ENCODE measurements at regions not wholly inside any gene's neighbourhood (a gene's known extent, or its start where the extent isn't known, plus 50 kb on each side); places are given as distances from the start of the nearest gene placed in this dataset.

DNA sequence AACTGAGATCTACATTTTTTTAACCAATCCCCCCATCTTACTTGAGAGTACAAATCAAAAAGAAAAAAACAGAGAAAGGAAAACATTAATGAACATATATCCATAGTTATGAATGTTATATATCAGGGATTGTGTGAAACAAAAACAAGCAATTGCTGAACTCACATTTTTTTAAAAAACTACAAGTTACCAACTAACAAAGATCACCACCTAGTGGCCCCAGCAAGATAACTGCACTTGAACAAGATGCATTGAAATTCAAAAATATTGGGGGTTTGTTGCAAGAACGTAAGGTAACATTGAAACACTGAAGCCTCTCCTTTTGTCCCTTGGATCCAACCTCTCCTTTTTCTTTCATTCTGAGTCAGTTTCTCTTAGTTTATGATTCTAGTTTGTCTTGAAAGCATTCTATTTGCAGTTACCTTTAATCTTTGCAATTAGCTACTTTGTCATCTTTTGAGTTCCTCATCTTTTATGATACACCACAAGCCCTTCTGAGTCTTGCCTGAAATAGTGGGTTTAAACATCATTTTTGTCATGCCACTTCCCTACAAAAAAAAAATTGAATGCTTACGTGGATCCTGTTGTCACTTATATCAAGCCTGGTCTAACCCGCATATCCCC is 87.3 kb upstream of the TES start:
- H3K36me3 Mint-ChIP-seq (ENCODE audit: insufficient read depth) = no peaks in the 10 kb centered on the region
- H3K4me1 Mint-ChIP-seq (ENCODE audit: low read depth in 2 of 2) = no peaks in the 10 kb centered on the region
- no peak overlapping the region for H3K27ac Mint-ChIP-seq
- no peaks in the 10 kb centered on the region for H3K9me3 Mint-ChIP-seq
- DNase-seq = no peak
- ATAC-seq (replicated peaks) = no peak
- H3K27me3 Mint-ChIP-seq = peaks cover 8 to 39% of the 10 kb centered on the region in 2 donors
- no peak overlapping the region for H3K4me3 Mint-ChIP-seq

GRCh38 chr7:116128139-116128538 is 82.2 kb upstream of the TES start:
- ATAC-seq (replicated peaks) = no peak
- Mint-ChIP-seq H3K9me3 (no peaks in the 10 kb centered on the region), H3K4me3 (no peak overlapping the region), H3K36me3 (ENCODE audit: insufficient read depth) (no peaks in the 10 kb centered on the region), H3K27me3 (peaks cover 0 to 38% of the 10 kb centered on the region in 2 donors), H3K4me1 (ENCODE audit: low read depth in 2 of 2) (no peaks in the 10 kb centered on the region), H3K27ac (no peak overlapping the region)
- no peak for DNase-seq

DNA sequence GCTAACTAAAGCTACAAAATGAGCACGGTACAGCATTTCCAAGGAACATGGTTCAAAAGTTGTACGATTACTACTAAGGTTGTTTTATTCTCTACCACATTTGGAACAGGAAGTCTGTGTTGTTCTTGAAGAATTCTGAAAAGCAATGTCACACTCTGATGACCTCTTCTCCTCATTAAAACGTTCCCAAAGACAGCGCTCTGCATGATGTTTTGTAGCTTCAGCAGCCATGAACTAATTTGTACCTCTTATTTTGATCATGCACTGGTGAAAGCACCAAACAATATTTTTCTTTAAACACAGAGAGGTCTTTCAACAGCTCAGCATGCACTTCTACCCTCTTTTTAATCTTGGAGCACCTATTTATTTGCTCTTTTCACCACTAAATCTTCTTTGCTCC is 75.0 kb upstream of the TES start:
- H3K9me3 Mint-ChIP-seq = no peaks in the 10 kb centered on the region
- H3K27me3 Mint-ChIP-seq = peaks cover 0 to 1% of the 10 kb centered on the region in 2 donors
- H3K36me3 Mint-ChIP-seq (ENCODE audit: insufficient read depth) = no peaks in the 10 kb centered on the region
- ATAC-seq (replicated peaks) (no peak), DNase-seq (no peak)
- no peak overlapping the region for H3K4me3 Mint-ChIP-seq
- no peak overlapping the region for H3K27ac Mint-ChIP-seq
- H3K4me1 Mint-ChIP-seq (ENCODE audit: low read depth in 2 of 2) = no peaks in the 10 kb centered on the region

DNA sequence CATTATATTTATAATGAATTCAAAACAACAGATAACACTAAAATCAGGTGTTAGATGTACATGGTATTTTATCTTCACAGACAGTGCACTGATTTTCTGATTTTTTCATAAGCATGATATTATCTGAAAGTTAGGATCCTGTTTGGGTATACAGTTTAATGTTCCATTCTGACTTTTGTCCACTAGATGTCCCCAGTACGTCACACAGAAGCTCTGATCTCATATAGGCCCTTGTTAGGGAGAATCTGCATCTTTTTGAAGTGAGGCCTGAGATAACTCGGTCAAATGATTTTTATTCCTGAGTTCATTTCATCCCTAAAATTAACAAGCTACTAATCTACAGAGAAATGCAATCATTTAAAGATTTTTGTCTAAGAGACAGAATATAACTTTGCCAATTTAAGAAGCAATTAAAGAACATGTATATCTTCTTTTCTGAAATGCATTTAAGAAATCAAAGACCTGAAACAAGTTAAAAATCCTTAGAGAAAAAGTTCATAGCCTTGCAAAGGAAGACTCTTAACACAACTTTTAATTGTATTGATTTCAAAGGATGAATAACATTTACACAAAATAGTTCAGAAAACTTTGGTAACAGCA is 72.0 kb upstream of the TES start:
- Mint-ChIP-seq H3K27me3 (no peaks in the 10 kb centered on the region), H3K9me3 (no peaks in the 10 kb centered on the region), H3K36me3 (ENCODE audit: insufficient read depth) (no peaks in the 10 kb centered on the region), H3K4me1 (ENCODE audit: low read depth in 2 of 2) (peaks cover 3% of the 10 kb centered on the region in 2 donors), H3K27ac (no peak overlapping the region), H3K4me3 (no peak overlapping the region)
- ATAC-seq (replicated peaks) (peak; percentile 75), DNase-seq (peak; percentile 12 to 19 (median 15))

- no peaks in the 10 kb centered on the region for H3K9me3 Mint-ChIP-seq
- ATAC-seq (replicated peaks) (no peak), DNase-seq (no peak)
- H3K4me3 Mint-ChIP-seq = no peak overlapping the region
- no peaks in the 10 kb centered on the region for H3K27me3 Mint-ChIP-seq
- no peak overlapping the region for H3K27ac Mint-ChIP-seq
- peaks cover 3 to 5% of the 10 kb centered on the region in 2 donors for H3K4me1 Mint-ChIP-seq (ENCODE audit: low read depth in 2 of 2)
- no peaks in the 10 kb centered on the region for H3K36me3 Mint-ChIP-seq (ENCODE audit: insufficient read depth)
Measured at GRCh38 chr7:116139007-116139406, 71.3 kb upstream of the TES start.

GRCh38 chr7:116139807-116140206 is 70.5 kb upstream of the TES start:
- Mint-ChIP-seq H3K4me3 (no peak overlapping the region), H3K27me3 (no peaks in the 10 kb centered on the region), H3K36me3 (ENCODE audit: insufficient read depth) (no peaks in the 10 kb centered on the region), H3K27ac (no peak overlapping the region), H3K4me1 (ENCODE audit: low read depth in 2 of 2) (peaks cover 4 to 5% of the 10 kb centered on the region in 2 donors), H3K9me3 (no peaks in the 10 kb centered on the region)
- DNase-seq = no peak
- ATAC-seq (replicated peaks) = no peak

DNA sequence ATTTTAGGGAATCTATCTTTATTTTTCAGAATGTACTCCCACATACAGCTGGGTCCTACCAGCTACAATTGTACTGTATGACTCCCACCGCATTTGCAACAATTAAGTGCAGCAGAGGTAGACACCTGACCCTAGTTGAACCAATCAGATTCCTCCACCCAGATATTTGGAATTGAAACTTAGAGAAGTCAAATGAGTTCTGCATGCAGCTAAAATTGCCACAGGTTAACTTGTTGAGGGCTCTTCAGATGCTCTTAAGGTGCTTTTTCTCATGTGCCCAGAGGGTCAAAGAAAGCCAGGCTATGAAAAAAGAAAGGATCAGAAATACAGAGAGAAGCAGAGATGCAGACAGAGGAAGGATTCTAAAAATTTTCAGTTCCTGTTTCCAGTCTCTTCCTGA is 68.0 kb upstream of the TES start:
- Mint-ChIP-seq H3K4me1 (ENCODE audit: low read depth in 2 of 2) (peaks cover 9 to 10% of the 10 kb centered on the region in 2 donors), H3K27me3 (no peaks in the 10 kb centered on the region), H3K27ac (no peak overlapping the region), H3K4me3 (no peak overlapping the region), H3K9me3 (no peaks in the 10 kb centered on the region), H3K36me3 (ENCODE audit: insufficient read depth) (no peaks in the 10 kb centered on the region)
- no peak for DNase-seq
- no peak for ATAC-seq (replicated peaks)

GRCh38 chr7:116142850-116143249 is 67.5 kb upstream of the TES start:
- Mint-ChIP-seq H3K9me3 (no peaks in the 10 kb centered on the region), H3K27me3 (peaks cover 0 to under 1% of the 10 kb centered on the region in 2 donors), H3K4me3 (no peak overlapping the region), H3K4me1 (ENCODE audit: low read depth in 2 of 2) (peaks cover 9 to 10% of the 10 kb centered on the region in 2 donors), H3K27ac (no peak overlapping the region), H3K36me3 (ENCODE audit: insufficient read depth) (no peaks in the 10 kb centered on the region)
- peak; percentile 89 for ATAC-seq (replicated peaks)
- DNase-seq = peak; percentile 19 to 25 (median 24)

DNA sequence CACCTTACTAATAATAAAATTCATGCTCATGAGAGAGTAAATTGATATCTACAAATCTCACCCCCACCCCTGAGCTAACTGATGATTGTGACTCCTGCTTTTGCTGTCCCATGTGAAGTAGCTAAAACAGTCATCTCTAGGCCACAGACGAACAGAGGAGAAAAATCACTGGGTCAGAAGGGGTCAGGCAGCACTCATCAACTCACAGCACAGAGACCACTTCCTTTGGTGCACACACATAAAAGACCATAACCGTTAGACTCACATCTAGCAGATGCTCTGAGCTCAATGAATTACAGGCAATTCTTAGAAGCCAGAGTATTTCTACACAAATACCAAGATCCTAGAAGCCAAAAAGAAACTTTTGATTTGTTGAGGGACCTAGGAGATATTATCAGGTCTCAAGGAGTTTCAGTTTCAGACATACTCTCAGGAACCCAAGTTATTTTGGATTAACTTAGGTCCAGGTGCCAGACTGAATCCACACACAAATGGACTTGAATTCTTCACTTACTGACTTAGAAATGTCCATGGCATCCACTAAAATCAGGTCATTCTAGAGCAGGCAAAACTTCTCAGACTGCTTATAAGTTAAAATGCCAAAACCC is 65.0 kb upstream of the TES start:
- Mint-ChIP-seq H3K27ac (peak overlapping the region; percentile 30 to 42), H3K9me3 (no peaks in the 10 kb centered on the region), H3K27me3 (peaks cover 0 to 6% of the 10 kb centered on the region in 2 donors), H3K4me3 (no peak overlapping the region), H3K4me1 (ENCODE audit: low read depth in 2 of 2) (peaks cover 9 to 10% of the 10 kb centered on the region in 2 donors), H3K36me3 (ENCODE audit: insufficient read depth) (no peaks in the 10 kb centered on the region)
- peak; percentile 59 for ATAC-seq (replicated peaks)
- DNase-seq = no peak

GRCh38 chr7:116148108-116148507 is 62.2 kb upstream of the TES start:
- Mint-ChIP-seq H3K4me3 (no peak overlapping the region), H3K9me3 (no peaks in the 10 kb centered on the region), H3K36me3 (ENCODE audit: insufficient read depth) (no peaks in the 10 kb centered on the region), H3K27me3 (peaks cover 0 to 6% of the 10 kb centered on the region in 2 donors), H3K4me1 (ENCODE audit: low read depth in 2 of 2) (peaks cover 6 to 7% of the 10 kb centered on the region in 2 donors), H3K27ac (no peak overlapping the region)
- ATAC-seq (replicated peaks) (no peak), DNase-seq (no peak)

- no peaks in the 10 kb centered on the region for H3K9me3 Mint-ChIP-seq
- ATAC-seq (replicated peaks) (no peak), DNase-seq (no peak)
- peaks cover 0 to 6% of the 10 kb centered on the region in 2 donors for H3K27me3 Mint-ChIP-seq
- H3K36me3 Mint-ChIP-seq (ENCODE audit: insufficient read depth) = no peaks in the 10 kb centered on the region
- no peak overlapping the region for H3K4me3 Mint-ChIP-seq
- H3K27ac Mint-ChIP-seq = no peak overlapping the region
- H3K4me1 Mint-ChIP-seq (ENCODE audit: low read depth in 2 of 2) = peaks cover 4 to 6% of the 10 kb centered on the region in 2 donors
Measured at GRCh38 chr7:116148626-116149025, 61.7 kb upstream of the TES start.

DNA sequence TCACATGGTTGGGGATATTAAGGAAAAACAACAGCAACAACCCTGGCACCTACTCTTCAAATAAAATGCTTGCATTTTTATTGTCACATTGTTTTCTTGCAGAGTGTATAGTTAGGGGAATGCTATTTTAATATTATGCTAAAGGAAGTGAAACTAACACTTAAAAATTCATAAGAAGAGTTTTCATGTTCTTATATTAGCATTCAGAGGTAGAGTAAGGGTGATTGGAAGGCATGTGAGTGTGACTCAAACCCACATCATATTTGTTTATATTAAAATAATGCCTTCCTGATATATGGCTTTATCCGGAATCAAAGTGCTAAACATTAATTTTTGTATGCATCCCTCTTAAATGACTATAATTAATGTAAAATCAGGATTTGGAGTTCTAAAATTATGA is 59.8 kb upstream of the TES start:
- H3K36me3 Mint-ChIP-seq (ENCODE audit: insufficient read depth) = no peaks in the 10 kb centered on the region
- no peaks in the 10 kb centered on the region for H3K4me1 Mint-ChIP-seq (ENCODE audit: low read depth in 2 of 2)
- DNase-seq (no peak), ATAC-seq (replicated peaks) (peak; percentile 48)
- H3K4me3 Mint-ChIP-seq = no peak overlapping the region
- no peaks in the 10 kb centered on the region for H3K9me3 Mint-ChIP-seq
- peaks cover 0 to 6% of the 10 kb centered on the region in 2 donors for H3K27me3 Mint-ChIP-seq
- H3K27ac Mint-ChIP-seq = no peak overlapping the region

DNA sequence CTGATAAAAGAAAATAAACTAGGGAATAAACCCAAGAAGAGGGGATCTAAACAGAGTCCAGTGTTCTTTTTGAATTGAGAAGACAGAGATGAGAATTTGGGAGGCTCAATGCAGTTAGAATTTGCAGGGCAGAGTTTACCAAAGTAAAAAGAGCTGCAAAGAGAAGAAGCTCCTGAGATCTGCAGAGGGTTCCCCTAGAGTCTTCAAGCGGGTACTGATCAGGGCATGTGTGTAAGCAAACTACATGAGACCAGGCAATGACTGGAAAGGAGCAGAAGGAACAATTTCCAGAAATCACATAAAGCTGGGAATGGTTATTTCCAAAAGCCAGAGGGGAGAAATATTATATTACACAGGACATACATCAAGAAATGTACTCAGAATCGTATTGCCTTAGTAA is 58.1 kb upstream of the TES start:
- no peak for ATAC-seq (replicated peaks)

DNA sequence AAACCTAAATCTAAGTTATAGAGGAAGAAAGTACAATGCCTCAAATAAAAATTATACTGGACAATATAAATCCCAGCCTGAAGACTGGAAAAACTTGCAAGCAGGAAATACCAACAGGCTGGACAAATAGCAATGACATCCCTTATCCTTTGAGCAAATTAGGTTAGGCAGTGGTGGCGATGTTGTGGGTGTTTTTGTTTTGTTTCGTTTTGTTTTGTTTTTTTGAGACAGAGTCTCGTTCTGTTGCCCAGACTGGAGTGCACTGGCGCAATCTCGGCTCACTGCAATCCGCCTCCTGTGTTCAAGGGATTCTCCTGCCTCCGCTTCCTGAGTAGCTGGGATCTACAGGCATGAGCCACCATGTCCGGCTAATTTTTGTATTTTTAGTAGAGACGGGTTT is 57.3 kb upstream of the TES start:
- Mint-ChIP-seq H3K36me3 (ENCODE audit: insufficient read depth) (no peaks in the 10 kb centered on the region), H3K4me1 (ENCODE audit: low read depth in 2 of 2) (no peaks in the 10 kb centered on the region), H3K4me3 (no peak overlapping the region), H3K27ac (no peak overlapping the region), H3K9me3 (no peaks in the 10 kb centered on the region), H3K27me3 (peaks cover 7 to 15% of the 10 kb centered on the region in 2 donors)
- ATAC-seq (replicated peaks) = no peak
- no peak for DNase-seq

More for the DNA sequence above, 58.1 kb upstream of the TES start:
- no peak overlapping the region for H3K4me3 Mint-ChIP-seq
- no peaks in the 10 kb centered on the region for H3K9me3 Mint-ChIP-seq
- no peak for DNase-seq
- no peaks in the 10 kb centered on the region for H3K4me1 Mint-ChIP-seq (ENCODE audit: low read depth in 2 of 2)
- H3K27me3 Mint-ChIP-seq = peaks cover 0 to 10% of the 10 kb centered on the region in 2 donors
- no peak overlapping the region for H3K27ac Mint-ChIP-seq
- H3K36me3 Mint-ChIP-seq (ENCODE audit: insufficient read depth) = no peaks in the 10 kb centered on the region

Measured in effector memory CD8-positive, alpha-beta T cell (primary cell).